Natural killer cell treated with Interleukin-12 subunit alpha and Interleukin-12 subunit beta and Interleukin-15 and Interleukin-18, amount 100 ng/mL, for 72 hours (primary cell): ENCODE measurements at regions not wholly inside any gene's neighbourhood (a gene's known extent, or its start where the extent isn't known, plus 50 kb on each side); places are given as distances from the start of the nearest gene placed in this dataset.

Experiments
- ATAC-seq, 2 donors: fragments of 150-1000 bp; cut with Tn5 transposase in 1 of 2; sonication (Bioruptor Pico), chemical (Tn5 transposase) in 1 of 2; 2 replicates each; pipeline ENCODE4 v1.10.0; 2021
- DNase-seq: peaks from one replicate; pipeline ENCODE4 v3.0.0; 2022; ENCODE audit warnings: low spot score
- H3K27ac Mint-ChIP-seq, 2 donors: 1 replicate in 1 of 2; 2 replicates in 1 of 2; pipeline ENCODE4 v1.8.0; 2022; ENCODE audit warnings: mixed read lengths in 2 of 2, mild to moderate bottlenecking in 1 of 2, moderate library complexity in 1 of 2
- H3K27me3 Mint-ChIP-seq, 2 donors: 1 replicate in 1 of 2; 2 replicates in 1 of 2; pipeline ENCODE4 v1.8.0; 2022; ENCODE audit warnings: mixed read lengths in 2 of 2
- H3K36me3 Mint-ChIP-seq: one replicate; pipeline ENCODE4 v1.8.0; 2022; ENCODE audit warnings: mixed read lengths
- H3K4me1 Mint-ChIP-seq, 2 donors: 1 replicate in 1 of 2; 2 replicates in 1 of 2; pipeline ENCODE4 v1.8.0; 2022; ENCODE audit warnings: low read depth in 2 of 2, mixed read lengths in 2 of 2, mild to moderate bottlenecking in 1 of 2
- H3K4me3 Mint-ChIP-seq: one replicate; pipeline ENCODE4 v1.8.0; 2022; ENCODE audit warnings: mixed read lengths
- H3K9me3 Mint-ChIP-seq: 2 replicates; pipeline ENCODE4 v1.8.0; 2022; ENCODE audit warnings: mixed read lengths

DNA sequence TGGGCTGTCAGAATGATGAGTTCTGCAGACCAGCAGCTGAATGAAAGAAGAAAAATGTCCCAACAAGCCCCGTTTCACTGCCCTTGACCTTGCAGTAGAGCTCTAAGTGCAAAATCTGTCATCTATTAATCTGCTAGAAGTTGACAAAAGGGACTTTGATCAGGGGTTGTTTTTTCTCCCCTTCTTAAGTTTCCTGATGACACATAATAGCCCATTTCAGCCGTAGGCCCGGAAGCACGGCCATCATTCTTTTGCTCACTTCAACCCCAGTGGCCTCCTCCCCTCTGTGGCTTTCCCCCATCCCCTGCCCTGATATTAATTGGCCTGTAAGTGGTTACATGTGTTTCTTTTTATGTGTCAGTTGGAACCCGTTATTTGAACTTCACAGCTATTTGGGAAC lies 298.9 kb downstream of the RPLP1 start:
- H3K27me3 Mint-ChIP-seq = peaks cover 26 to 27% of the 10 kb centered on the region in 2 donors
- no peak for ATAC-seq
- H3K9me3 Mint-ChIP-seq = peaks cover 5% of the 10 kb centered on the region
- peak overlapping the region in 1 of 2 donors; percentile 22 for H3K27ac Mint-ChIP-seq
- H3K4me3 Mint-ChIP-seq = peak overlapping the region; percentile 59
- H3K36me3 Mint-ChIP-seq = peaks cover 33% of the 10 kb centered on the region
- DNase-seq = no peak
- H3K4me1 Mint-ChIP-seq = peaks cover 58 to 81% of the 10 kb centered on the region in 2 donors

DNA sequence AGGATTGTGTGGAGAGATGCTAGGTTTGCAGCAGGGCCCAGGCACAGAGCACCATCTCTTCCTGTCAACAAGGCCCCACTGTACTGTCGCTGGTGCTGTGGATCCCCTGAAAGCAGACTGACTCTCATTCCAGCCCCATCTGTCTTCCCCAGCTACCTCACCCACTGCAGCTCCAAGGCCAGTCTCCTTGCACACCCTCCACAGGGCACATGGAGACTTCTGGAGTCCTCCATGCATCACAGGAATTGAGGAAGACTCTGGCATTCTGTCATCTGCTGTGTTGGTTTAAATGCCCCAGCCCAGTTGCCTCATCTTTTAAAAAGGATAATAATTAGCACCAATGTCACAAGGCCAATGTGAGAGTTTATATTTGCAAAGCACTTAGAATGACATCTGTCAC lies 301.2 kb downstream of the RPLP1 start:
- DNase-seq (no peak), ATAC-seq (no peak)
- Mint-ChIP-seq H3K27me3 (peaks cover 13 to 14% of the 10 kb centered on the region in 2 donors), H3K36me3 (peaks cover 33% of the 10 kb centered on the region), H3K4me3 (peak overlapping the region; percentile 80), H3K27ac (no peak overlapping the region), H3K4me1 (peaks cover 70 to 93% of the 10 kb centered on the region in 2 donors), H3K9me3 (peaks cover 5% of the 10 kb centered on the region)

DNA sequence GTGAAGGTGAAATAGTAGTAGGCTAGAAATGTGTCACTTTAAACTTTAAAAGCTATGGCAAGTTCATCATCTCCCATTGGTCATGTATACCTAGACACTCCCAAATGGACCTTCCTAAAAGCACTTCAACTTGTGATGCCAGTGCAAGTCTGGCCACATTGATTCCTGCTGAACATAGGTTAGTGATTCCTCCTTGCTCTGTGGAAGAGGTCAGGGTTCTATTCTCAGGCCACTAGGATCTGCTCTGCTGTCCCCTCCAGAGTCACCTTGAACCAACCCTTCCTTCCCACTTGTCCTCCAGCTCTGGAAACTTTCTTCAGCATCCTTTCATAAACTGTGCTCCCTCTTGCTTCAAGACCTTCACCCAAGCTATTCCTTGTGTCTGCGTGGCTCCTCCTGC lies 301.7 kb downstream of the RPLP1 start:
- peak overlapping the region; percentile 82 to 98 for H3K27ac Mint-ChIP-seq
- H3K4me3 Mint-ChIP-seq = peak overlapping the region; percentile 80
- DNase-seq = no peak
- H3K4me1 Mint-ChIP-seq = peaks cover 75 to 94% of the 10 kb centered on the region in 2 donors
- H3K9me3 Mint-ChIP-seq = peaks cover 5% of the 10 kb centered on the region
- H3K36me3 Mint-ChIP-seq = peaks cover 33% of the 10 kb centered on the region
- H3K27me3 Mint-ChIP-seq = peaks cover 13 to 14% of the 10 kb centered on the region in 2 donors
- no peak for ATAC-seq

DNA sequence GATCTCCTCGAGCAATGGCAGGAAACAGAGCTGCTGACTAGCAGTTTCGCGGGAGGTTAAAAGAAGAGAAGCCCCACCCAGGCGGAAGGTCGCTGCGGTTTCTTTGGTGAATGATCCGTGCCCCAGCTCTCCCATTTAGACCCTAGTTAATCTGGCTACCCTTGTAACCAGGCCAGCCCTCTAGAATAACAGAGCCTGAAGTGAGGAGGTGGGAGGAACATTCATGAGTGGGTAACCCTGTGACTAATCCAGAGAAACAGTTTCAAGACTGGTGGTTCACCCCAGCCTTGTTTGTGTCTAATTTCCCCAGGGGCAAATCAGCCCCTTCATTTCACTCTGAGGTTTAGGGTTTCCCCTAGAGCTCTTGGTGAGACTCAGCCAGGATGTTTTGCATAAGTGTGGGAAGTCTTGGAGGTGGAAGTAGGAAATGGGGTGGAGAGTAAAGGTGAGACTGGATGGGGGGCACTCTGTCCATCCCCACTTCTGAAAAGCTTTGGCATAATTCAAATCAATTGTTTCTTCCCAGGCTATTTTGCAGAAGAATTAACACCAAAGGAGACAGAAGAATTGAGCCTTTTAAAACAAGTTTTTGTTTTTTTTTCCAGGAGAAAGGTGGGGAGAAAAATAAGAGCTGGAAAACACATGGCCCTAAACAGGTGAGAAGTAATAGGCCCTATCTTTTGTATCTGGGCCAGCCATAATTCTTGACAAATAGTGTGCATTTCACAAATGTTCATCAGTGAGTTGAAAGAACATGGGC lies 303.1 kb downstream of the RPLP1 start:
- Mint-ChIP-seq H3K9me3 (peaks cover 7% of the 10 kb centered on the region), H3K27ac (peak overlapping the region; percentile 82 to 98), H3K4me1 (peaks cover 81 to 94% of the 10 kb centered on the region in 2 donors), H3K4me3 (peak overlapping the region; percentile 80), H3K27me3 (peaks cover 13 to 14% of the 10 kb centered on the region in 2 donors), H3K36me3 (peaks cover 26% of the 10 kb centered on the region)
- peak; percentile 87 for DNase-seq
- ATAC-seq = peak; percentile 87 to 92

- Mint-ChIP-seq H3K4me3 (peak overlapping the region; percentile 80), H3K36me3 (peaks cover 22% of the 10 kb centered on the region), H3K4me1 (peaks cover 82 to 96% of the 10 kb centered on the region in 2 donors), H3K27ac (peak overlapping the region; percentile 77 to 98), H3K9me3 (peaks cover 12% of the 10 kb centered on the region), H3K27me3 (peaks cover 9 to 14% of the 10 kb centered on the region in 2 donors)
- ATAC-seq (no peak), DNase-seq (no peak)
These were observed 303.8 kb downstream of the RPLP1 start for GRCh38 chr15:69756440-69756839.

- Mint-ChIP-seq H3K27me3 (peaks cover 4 to 14% of the 10 kb centered on the region in 2 donors), H3K9me3 (peaks cover 12% of the 10 kb centered on the region), H3K27ac (peak overlapping the region; percentile 77 to 98), H3K36me3 (peaks cover 22% of the 10 kb centered on the region), H3K4me1 (peaks cover 84 to 97% of the 10 kb centered on the region in 2 donors), H3K4me3 (peak overlapping the region; percentile 80)
- ATAC-seq (peak in 1 of 2 donors; percentile 39), DNase-seq (no peak)
These were observed 304.6 kb downstream of the RPLP1 start for GRCh38 chr15:69757186-69757585.

GRCh38 chr15:69758291-69758771 lies 305.7 kb downstream of the RPLP1 start:
- DNase-seq = no peak
- peak overlapping the region; percentile 87 for H3K4me3 Mint-ChIP-seq
- H3K36me3 Mint-ChIP-seq = peaks cover 13% of the 10 kb centered on the region
- ATAC-seq = no peak
- peaks cover 88 to 96% of the 10 kb centered on the region in 2 donors for H3K4me1 Mint-ChIP-seq
- peaks cover 12% of the 10 kb centered on the region for H3K9me3 Mint-ChIP-seq
- peak overlapping the region; percentile 98 for H3K27ac Mint-ChIP-seq
- H3K27me3 Mint-ChIP-seq = peaks cover 4 to 6% of the 10 kb centered on the region in 2 donors

- peaks cover 85 to 89% of the 10 kb centered on the region in 2 donors for H3K4me1 Mint-ChIP-seq
- peaks cover 8% of the 10 kb centered on the region for H3K36me3 Mint-ChIP-seq
- ATAC-seq (peak; percentile 80), DNase-seq (peak; percentile 94)
- H3K27me3 Mint-ChIP-seq = peaks cover 4 to 6% of the 10 kb centered on the region in 2 donors
- H3K4me3 Mint-ChIP-seq = peak overlapping the region; percentile 87
- peak overlapping the region; percentile 98 for H3K27ac Mint-ChIP-seq
- peaks cover 12% of the 10 kb centered on the region for H3K9me3 Mint-ChIP-seq
These were observed 306.5 kb downstream of the RPLP1 start for GRCh38 chr15:69758810-69759790.

DNA sequence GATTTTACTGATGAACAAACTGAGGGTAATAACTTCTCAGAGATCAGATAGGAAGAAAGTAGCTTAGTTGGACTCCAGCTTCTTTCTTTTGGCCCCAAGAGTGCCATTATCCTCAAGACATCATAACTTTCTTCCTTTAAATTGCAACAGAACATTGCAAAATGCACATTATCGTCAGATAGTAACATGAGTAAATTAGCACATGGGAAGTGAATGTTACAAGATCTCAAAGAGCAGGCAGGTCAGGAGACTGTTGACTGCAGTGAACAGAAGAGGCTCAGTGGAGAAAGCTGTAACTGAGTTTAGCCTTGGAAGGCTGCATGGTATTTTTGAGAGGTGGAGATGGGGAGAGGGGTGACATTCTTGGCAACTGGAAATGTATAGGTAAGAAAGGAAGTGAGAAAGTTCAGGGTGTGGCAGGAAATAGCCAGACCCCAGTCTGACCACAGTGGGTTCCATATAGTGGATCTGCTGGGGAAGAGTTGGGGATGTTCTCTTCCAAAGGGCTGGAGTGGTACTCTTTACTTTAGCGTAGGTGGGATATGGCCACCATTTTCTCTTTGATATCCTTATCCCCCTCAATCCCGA lies 307.7 kb downstream of the RPLP1 start:
- Mint-ChIP-seq H3K9me3 (peaks cover 7% of the 10 kb centered on the region), H3K4me1 (peaks cover 73 to 76% of the 10 kb centered on the region in 2 donors), H3K27me3 (no peaks in the 10 kb centered on the region), H3K27ac (peak overlapping the region; percentile 98), H3K36me3 (no peaks in the 10 kb centered on the region), H3K4me3 (peak overlapping the region; percentile 87)
- peak; percentile 18 to 50 for ATAC-seq
- DNase-seq = no peak

GRCh38 chr15:69760890-69761568 lies 308.4 kb downstream of the RPLP1 start:
- Mint-ChIP-seq H3K4me1 (peaks cover 70 to 72% of the 10 kb centered on the region in 2 donors), H3K9me3 (peaks cover 7% of the 10 kb centered on the region), H3K4me3 (peak overlapping the region; percentile 87), H3K27ac (peak overlapping the region; percentile 98), H3K27me3 (peaks cover 3 to 4% of the 10 kb centered on the region in 2 donors), H3K36me3 (peaks cover 2% of the 10 kb centered on the region)
- ATAC-seq = peak; percentile 82 to 88
- DNase-seq = peak; percentile 89

DNA sequence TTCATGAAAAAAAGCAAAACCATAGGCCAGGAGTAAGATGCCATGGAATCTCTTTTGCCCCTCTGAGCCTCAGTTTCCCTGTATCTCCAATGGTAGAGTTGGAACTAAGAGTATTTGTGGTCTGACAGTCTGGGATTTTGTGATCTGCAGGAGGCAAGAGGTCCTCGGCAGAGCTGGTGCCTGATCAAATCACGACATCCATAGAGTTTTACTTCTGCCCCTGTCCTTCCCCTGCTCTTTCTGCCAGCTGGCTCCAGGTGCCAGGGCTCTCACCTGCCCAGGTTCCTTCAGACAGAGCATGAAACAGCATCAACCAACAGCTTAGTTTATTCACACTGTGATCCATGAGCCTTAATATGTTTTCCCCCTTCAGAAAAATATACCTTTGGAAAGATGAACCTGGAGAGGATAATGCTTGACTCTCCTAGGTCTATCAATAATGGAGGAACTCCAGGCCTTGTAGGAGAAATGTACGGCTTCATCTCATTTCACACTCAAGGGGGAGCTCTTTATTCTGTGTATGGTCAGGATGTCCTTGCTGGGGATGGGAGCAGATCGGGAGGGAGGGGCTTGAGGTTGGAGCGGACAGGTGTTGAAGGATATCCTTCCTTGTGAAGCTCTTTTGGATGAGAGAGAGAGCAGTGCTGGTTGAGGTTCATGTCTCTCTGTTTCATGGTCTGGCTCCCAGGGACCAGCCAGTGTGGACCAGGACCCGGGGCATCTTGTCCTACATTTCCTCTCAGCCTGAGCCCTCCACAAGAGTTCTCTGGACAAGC lies 309.9 kb downstream of the RPLP1 start:
- Mint-ChIP-seq H3K27ac (peak overlapping the region; percentile 28 to 98), H3K27me3 (peaks cover 8 to 13% of the 10 kb centered on the region in 2 donors)

DNA sequence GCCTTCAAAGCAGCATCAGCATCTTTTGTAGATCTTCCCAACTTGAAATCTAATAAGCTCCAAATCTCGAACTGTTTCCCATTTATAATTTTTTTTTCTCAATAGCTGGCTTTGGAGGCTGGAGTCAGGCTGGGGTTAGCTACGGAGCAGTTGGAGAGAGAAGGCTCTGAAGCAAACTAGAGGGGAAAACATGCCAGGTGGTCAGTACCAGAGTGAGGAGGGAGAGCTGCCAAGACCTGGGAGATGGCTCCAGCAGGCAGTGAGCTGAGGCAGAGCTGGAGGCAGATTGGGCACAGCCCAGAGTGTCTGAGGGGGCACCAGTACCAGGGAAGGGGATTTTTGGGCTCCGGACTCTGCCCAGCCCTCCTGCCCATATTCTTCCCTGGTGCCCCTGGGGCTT lies 311.2 kb downstream of the RPLP1 start:
- Mint-ChIP-seq H3K27ac (peak overlapping the region; percentile 36 to 54), H3K4me1 (peaks cover 50 to 52% of the 10 kb centered on the region in 2 donors), H3K4me3 (no peak overlapping the region), H3K36me3 (peaks cover 4% of the 10 kb centered on the region), H3K9me3 (peaks cover 7% of the 10 kb centered on the region), H3K27me3 (peaks cover 8 to 13% of the 10 kb centered on the region in 2 donors)
- no peak for DNase-seq
- ATAC-seq = no peak

More for the DNA sequence above, 309.9 kb downstream of the RPLP1 start:
- peaks cover 7% of the 10 kb centered on the region for H3K9me3 Mint-ChIP-seq
- H3K4me3 Mint-ChIP-seq = no peak overlapping the region
- no peak for ATAC-seq
- peaks cover 59 to 63% of the 10 kb centered on the region in 2 donors for H3K4me1 Mint-ChIP-seq
- DNase-seq = no peak
- H3K36me3 Mint-ChIP-seq = peaks cover 4% of the 10 kb centered on the region
